ENCODE measurements at regions not wholly inside any gene's neighbourhood (a gene's known extent, or its start where the extent isn't known, plus 50 kb on each side); places are given as distances from the start of the nearest gene placed in this dataset.

DNA sequence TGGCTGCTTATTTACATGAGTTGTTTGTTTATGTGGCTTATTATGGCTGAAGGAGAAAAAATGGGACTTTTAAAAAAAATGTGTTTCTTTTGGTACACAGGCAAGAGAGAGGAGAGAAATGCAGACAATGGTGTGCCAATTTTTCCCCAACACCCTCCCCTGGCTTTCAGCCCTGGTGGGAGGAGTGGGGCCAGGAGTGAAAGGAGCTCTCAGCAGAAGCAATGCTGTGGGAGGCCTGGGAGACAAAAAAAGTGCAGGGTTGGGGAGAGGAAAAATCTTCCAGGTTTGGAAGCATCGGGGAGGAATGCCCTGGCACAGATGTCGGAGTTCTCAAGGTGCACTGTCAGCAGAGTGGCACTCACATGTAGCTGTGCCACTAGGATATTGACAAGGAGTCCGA, 117.7 kb upstream of the FOXB1 start:
- TF ChIP-seq, protein P1, sequence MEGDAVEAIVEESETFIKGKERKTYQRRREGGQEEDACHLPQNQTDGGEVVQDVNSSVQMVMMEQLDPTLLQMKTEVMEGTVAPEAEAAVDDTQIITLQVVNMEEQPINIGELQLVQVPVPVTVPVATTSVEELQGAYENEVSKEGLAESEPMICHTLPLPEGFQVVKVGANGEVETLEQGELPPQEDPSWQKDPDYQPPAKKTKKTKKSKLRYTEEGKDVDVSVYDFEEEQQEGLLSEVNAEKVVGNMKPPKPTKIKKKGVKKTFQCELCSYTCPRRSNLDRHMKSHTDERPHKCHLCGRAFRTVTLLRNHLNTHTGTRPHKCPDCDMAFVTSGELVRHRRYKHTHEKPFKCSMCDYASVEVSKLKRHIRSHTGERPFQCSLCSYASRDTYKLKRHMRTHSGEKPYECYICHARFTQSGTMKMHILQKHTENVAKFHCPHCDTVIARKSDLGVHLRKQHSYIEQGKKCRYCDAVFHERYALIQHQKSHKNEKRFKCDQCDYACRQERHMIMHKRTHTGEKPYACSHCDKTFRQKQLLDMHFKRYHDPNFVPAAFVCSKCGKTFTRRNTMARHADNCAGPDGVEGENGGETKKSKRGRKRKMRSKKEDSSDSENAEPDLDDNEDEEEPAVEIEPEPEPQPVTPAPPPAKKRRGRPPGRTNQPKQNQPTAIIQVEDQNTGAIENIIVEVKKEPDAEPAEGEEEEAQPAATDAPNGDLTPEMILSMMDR (IDR thresholded peaks at IDR 0.05; ENCODE audit: insufficient read depth, low read depth, low read length, missing control alignments), result no peak
- no peak for DNase-seq (ENCODE audit: low read depth)
- no peak overlapping the region for H3K4me3 ChIP-seq (ENCODE audit: low read depth, low read length)

DNA sequence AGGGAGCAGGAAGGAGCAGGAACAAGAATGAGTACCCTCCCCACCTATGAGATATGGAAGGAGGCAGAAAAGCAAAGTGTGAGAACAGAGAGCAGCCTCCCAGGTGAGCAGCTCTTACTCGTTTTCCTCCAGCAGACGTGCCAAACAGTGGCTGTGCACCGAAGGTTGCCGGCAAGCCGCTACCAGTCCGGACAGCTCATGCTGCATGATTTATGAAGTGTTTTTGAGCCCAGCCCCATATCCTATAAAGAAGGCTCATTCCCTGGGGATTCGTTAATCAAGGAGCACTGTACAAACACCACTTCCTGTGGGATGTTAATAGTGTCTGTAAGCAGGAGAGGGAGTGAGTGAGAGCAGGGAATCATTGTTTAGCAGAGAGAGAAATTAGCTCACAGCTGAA, 118.3 kb upstream of the FOXB1 start:
- TF ChIP-seq, protein P1 (IDR thresholded peaks at IDR 0.05; ENCODE audit: insufficient read depth, low read depth, low read length, missing control alignments), result no peak
- DNase-seq (ENCODE audit: low read depth), result no peak
- H3K4me3 ChIP-seq (ENCODE audit: low read depth, low read length), result no peak overlapping the region

DNA sequence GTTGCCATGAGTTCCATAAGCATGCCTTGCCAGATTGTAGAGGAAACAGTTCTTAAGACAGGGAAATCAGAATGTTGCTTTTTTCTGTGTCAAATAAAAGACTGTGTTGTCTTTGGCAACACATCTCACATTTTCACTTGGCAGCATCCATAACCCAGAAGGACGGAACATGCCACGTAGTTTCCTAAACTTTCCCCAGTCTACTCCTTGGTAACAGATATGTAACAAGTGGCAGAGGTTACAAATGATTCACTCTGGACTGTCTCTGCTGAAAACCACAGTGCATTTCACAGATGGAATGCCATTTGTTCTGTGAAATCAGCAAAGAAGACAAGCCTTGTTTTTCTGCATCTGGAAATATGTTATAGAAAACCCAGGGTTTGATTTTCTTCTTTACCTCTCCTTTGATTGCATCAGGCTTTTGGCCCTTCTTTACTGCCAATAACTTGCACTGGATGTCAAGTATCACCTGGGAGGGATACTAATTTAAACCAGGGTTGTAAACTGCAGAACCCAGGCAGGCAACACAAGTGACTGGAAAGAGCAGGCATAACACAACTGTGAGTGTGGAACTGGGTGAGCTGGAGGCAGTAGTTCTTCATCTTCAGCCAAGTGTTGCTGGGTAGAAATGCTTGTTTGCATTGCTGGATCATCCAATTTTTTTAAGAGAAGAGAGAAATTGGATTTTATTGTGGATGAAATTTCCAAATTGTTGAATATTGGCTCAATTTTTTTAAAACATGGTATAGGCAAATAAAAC, 124.4 kb upstream of the FOXB1 start:
- H3K4me3 ChIP-seq (ENCODE audit: low read depth, low read length), result no peak overlapping the region
- no peak for DNase-seq (ENCODE audit: low read depth)
- TF ChIP-seq, protein P1 (IDR thresholded peaks at IDR 0.05; ENCODE audit: insufficient read depth, low read depth, low read length, missing control alignments), result no peak

DNA sequence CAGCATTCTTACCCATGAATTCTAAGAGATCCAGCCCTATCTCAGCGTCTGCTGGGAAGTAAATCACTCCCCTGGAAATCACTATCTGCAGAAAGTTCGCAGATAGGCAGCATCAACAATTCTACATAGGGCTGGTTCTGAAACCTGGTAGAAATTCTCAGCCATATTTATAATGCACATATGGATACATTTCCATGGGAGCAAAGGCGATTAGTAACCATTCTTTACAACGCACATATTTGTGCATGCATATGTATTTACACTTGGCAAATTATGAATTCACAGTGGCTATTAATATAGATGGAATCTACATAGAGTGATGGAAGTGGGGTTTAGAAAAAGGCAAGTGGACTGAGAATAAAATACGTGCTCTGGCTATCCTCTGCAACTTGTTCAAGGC, 128.0 kb upstream of the FOXB1 start:
- H3K4me3 ChIP-seq (ENCODE audit: low read depth, low read length), result no peak overlapping the region
- TF ChIP-seq, protein P1 (IDR thresholded peaks at IDR 0.05; ENCODE audit: insufficient read depth, low read depth, low read length, missing control alignments), result no peak
- DNase-seq (ENCODE audit: low read depth), result no peak

DNA sequence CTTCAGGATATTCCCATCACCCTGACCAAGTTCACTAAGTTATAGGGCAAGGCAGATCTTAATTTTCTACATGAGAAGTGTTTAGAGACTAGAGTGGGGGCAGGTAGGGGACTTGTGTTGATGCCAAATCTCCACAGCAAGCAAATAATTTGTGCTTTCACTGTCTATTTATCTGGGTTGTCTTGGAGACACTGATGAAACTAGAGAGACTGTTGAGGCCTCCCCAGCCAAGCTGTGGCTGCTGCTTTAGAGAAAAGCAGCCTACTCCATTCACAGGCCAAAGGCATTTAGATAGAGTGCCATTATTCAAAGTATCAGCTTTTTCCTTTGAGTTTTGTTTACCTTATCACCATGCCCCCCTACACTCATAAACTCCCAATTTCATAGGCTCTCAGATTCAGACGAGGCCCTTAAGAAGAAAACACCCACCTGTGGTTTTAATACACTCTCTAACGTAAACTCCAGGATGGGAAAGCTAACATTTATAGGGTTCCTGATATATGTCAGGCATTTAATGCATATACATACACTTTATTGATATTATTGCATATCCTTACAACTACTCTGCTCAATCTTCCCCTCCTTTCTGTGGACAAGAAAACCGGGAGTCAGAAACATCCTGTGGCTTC, 130.4 kb upstream of the FOXB1 start:
- H3K4me3 ChIP-seq (ENCODE audit: low read depth, low read length), result no peak overlapping the region
- no peak for DNase-seq (ENCODE audit: low read depth)
- TF ChIP-seq, protein P1 (IDR thresholded peaks at IDR 0.05; ENCODE audit: insufficient read depth, low read depth, low read length, missing control alignments), result no peak

DNA sequence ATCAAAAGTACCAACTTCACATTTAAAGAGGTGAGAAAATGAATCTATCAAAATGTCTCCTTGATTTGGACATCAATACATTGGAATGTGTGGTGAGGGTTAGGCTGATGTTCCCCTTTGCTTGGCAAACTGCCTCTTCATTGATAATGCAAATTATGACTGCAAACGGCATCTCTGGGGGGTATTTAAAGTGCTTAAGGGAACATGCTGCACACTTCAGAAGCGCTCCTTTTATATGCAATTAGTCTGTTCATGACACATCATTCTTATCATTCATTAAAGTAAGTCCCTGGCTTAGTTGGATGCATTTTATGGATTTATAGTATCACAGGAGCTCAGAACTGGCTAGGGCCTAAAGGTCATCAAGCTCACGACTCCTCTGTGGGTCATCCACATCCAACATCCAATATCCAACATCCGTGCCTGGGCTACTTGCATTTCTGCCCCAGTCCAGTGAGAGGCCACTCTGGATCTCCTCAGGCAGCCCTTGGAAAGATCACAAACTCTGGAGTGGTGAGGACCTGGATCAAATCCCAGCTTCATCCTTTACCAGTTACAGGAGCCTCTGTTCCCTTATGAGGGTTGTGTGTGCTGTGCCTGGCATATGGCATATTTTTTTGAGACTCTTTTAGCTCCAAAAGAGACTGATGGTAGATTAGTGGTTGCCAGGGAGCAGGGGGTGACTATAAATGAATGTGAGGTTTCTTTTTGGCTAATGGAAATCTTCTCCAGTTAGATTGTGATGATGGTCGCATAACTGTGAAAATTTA, 136.8 kb upstream of the FOXB1 start:
- TF ChIP-seq, protein P1 (IDR thresholded peaks at IDR 0.05; ENCODE audit: insufficient read depth, low read depth, low read length, missing control alignments), result no peak
- no peak for DNase-seq (ENCODE audit: low read depth)
- no peak overlapping the region for H3K4me3 ChIP-seq (ENCODE audit: low read depth, low read length)

Measured in GM12865 (cell line).